Effector memory CD8-positive, alpha-beta T cell (primary cell): ENCODE measurements at regions not wholly inside any gene's neighbourhood (a gene's known extent, or its start where the extent isn't known, plus 50 kb on each side); places are given as distances from the start of the nearest gene placed in this dataset.
"Not testable (repeated sequence)": the region's sequence is repeated elsewhere in the genome, so short reads cannot be mapped to it uniquely, and the experiment has no call there.

ENCODE experiments used
- ATAC-seq: fragments of 150-1000 bp; cut with Tn5 transposase; replicated peaks from 2 replicates; pipeline ENCODE4 v1.10.0; 2021; ENCODE audit warnings: mild to moderate bottlenecking, moderate library complexity
- DNase-seq, 3 experiments: peaks; one replicate each; pipeline ENCODE4 v3.0.0; 2021
- H3K27ac Mint-ChIP-seq, 2 donors: one replicate each; pipeline ENCODE4 v1.8.0; 2022; ENCODE audit warnings: mild to moderate bottlenecking in 2 of 2, mixed read lengths in 2 of 2, moderate library complexity in 2 of 2
- H3K27me3 Mint-ChIP-seq, 2 donors: one replicate each; pipeline ENCODE4 v1.8.0; 2022; ENCODE audit warnings: mixed read lengths in 2 of 2
- H3K36me3 Mint-ChIP-seq: one replicate; pipeline ENCODE4 v1.8.0; 2022; ENCODE audit warnings: mild to moderate bottlenecking, moderate library complexity, mixed read lengths; ENCODE audit not compliant: insufficient read depth
- H3K4me1 Mint-ChIP-seq, 2 donors: one replicate each; pipeline ENCODE4 v1.8.0; 2022; ENCODE audit warnings: low read depth in 2 of 2, mixed read lengths in 2 of 2
- H3K4me3 Mint-ChIP-seq, 2 donors: one replicate each; pipeline ENCODE4 v1.8.0; 2022; ENCODE audit warnings: mild to moderate bottlenecking in 2 of 2, mixed read lengths in 2 of 2, moderate library complexity in 2 of 2
- H3K9me3 Mint-ChIP-seq, 2 donors: one replicate each; pipeline ENCODE4 v1.8.0; 2022; ENCODE audit warnings: mixed read lengths in 2 of 2

- DNase-seq, result no peak
- no peak for ATAC-seq
- H3K27me3 Mint-ChIP-seq, result no peaks in the 10 kb centered on the region
- H3K9me3 Mint-ChIP-seq, result no peaks in the 10 kb centered on the region
- H3K27ac Mint-ChIP-seq, result no peak overlapping the region
- H3K4me3 Mint-ChIP-seq, result no peak overlapping the region
- no peaks in the 10 kb centered on the region for H3K36me3 Mint-ChIP-seq
- no peaks in the 10 kb centered on the region for H3K4me1 Mint-ChIP-seq
These were observed 623.9 kb upstream of the CRIM1 start for GRCh38 chr2:35731674-35732073.

DNA sequence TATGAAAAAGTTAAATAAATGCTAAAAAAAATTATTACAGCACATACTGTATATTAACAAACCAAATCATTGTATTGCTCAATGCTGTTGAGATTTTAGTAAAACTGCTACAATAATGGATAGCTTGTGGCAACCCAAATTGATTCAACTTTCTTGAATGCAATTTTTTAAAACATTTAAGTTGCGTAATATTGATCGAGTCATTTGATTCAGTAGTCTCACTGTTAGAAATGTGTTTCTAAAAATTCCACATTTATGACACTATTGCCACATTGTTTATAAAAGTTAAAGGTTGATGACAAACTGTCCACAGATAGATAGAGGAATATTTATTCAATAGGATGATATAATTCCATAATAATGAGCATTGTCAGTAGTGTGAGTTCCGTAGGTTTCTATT, 640.7 kb upstream of the CRIM1 start:
- H3K9me3 Mint-ChIP-seq, result peaks cover under 1% of the 10 kb centered on the region in 2 donors
- DNase-seq, result no peak

DNA sequence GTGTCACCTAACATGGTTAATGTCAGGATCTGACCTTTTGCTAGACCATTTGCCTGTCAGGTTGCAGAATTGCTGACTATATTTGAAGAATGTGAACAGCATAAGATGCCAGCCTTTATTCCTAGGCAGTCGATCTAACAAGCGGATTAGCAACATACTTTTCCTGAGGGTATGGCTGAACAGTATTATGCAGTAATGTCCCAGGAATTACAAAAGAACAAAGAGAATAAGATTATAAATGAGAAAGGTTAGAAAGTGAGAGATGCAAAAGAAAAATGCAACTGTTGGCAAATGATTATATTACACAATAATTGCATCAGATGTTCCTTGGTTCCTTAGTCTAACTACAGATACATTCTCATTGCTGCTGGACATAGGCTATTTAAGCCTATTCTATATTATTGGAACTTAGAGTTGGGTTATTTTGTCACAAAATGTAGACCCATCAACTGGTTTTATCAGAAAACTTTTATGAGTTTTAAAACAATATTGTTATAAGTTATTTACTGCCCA, 647.1 kb upstream of the CRIM1 start:
- H3K4me3 Mint-ChIP-seq, result no peak overlapping the region
- H3K27ac Mint-ChIP-seq, result no peak overlapping the region
- H3K36me3 Mint-ChIP-seq, result no peaks in the 10 kb centered on the region
- no peaks in the 10 kb centered on the region for H3K9me3 Mint-ChIP-seq
- H3K27me3 Mint-ChIP-seq, result no peaks in the 10 kb centered on the region
- DNase-seq, result no peak
- ATAC-seq, result no peak
- H3K4me1 Mint-ChIP-seq, result no peaks in the 10 kb centered on the region

More for the DNA sequence above, 640.7 kb upstream of the CRIM1 start:
- Mint-ChIP-seq H3K27me3 (no peaks in the 10 kb centered on the region), H3K36me3 (no peaks in the 10 kb centered on the region), H3K27ac (no peak overlapping the region), H3K4me3 (no peak overlapping the region), H3K4me1 (no peaks in the 10 kb centered on the region)
- ATAC-seq, result no peak

DNA sequence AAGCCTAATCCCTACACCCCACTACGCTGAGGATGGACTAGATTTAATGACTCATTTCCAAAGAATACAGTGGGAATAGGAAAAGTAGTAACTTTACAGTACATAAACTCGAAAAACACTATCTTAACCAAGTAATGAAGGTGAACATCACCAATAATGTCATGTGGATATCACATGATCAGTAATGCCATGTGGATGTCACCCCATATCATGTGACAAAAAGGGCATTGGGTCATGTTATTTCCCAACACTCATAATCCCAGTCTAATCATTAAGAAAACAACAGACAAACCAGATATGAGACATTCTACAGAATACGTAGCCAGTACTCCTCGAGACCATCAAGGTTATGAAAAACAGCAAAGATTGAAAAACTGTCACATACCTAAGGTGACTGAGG, 667.3 kb upstream of the CRIM1 start:
- Mint-ChIP-seq H3K4me1 (no peaks in the 10 kb centered on the region), H3K27ac (no peak overlapping the region), H3K9me3 (no peaks in the 10 kb centered on the region), H3K36me3 (no peaks in the 10 kb centered on the region), H3K27me3 (no peaks in the 10 kb centered on the region), H3K4me3 (no peak overlapping the region)
- ATAC-seq (no peak), DNase-seq (no peak)

GRCh38 chr2:35651688-35652323, 703.8 kb upstream of the CRIM1 start:
- no peaks in the 10 kb centered on the region for H3K36me3 Mint-ChIP-seq
- H3K27ac Mint-ChIP-seq, result no peak overlapping the region
- DNase-seq, result no peak
- H3K9me3 Mint-ChIP-seq, result no peaks in the 10 kb centered on the region
- ATAC-seq, result no peak
- no peak overlapping the region for H3K4me3 Mint-ChIP-seq
- no peaks in the 10 kb centered on the region for H3K27me3 Mint-ChIP-seq
- no peaks in the 10 kb centered on the region for H3K4me1 Mint-ChIP-seq

DNA sequence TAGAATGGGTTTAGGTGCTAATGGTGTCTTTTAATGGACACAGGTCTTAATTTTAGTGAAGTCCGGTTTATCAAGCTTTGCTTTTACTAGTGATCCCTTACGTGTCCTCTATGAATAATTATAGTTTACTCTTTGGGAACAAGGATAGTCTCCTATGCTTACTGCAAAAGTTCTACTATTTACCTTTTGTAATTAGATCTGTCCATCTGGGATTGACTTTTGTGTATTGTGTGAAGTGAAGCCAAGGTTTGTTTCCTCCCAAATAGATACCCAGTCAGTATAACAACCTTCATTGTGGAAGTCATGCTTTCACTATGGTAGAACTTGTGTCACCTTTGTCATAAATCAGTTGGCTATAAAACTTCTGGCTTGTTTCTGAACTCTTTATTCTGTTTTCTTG, 740.9 kb upstream of the CRIM1 start:
- H3K9me3 Mint-ChIP-seq, result peaks cover 0 to 2% of the 10 kb centered on the region in 2 donors
- no peak overlapping the region for H3K4me3 Mint-ChIP-seq
- DNase-seq, result no peak
- no peaks in the 10 kb centered on the region for H3K36me3 Mint-ChIP-seq
- no peak for ATAC-seq
- H3K27ac Mint-ChIP-seq, result no peak overlapping the region
- no peaks in the 10 kb centered on the region for H3K27me3 Mint-ChIP-seq
- H3K4me1 Mint-ChIP-seq, result no peaks in the 10 kb centered on the region

DNA sequence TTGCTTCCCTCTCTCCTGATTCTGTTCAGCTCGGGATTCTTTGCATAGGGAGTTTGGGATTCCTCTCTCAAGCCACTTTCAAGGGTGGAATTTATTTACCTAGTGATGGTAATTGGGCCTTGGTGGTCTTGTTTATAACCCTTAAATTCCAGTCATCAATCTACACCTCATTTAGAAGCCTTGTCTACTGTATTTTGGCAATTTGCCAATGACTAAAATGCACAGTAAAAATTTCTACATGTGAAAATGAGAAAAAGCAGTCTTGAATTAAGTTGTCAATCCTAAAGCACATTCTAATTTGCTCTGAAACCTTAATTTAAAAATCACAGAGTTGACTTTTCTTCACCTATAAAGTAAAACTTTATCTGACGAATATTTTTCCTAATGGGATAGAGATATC, 749.2 kb upstream of the CRIM1 start:
- H3K9me3 Mint-ChIP-seq, result no peaks in the 10 kb centered on the region
- ATAC-seq (no peak), DNase-seq (no peak)
- H3K27ac Mint-ChIP-seq, result no peak overlapping the region
- H3K4me3 Mint-ChIP-seq, result no peak overlapping the region
- no peaks in the 10 kb centered on the region for H3K27me3 Mint-ChIP-seq
- H3K4me1 Mint-ChIP-seq, result no peaks in the 10 kb centered on the region
- no peaks in the 10 kb centered on the region for H3K36me3 Mint-ChIP-seq

DNA sequence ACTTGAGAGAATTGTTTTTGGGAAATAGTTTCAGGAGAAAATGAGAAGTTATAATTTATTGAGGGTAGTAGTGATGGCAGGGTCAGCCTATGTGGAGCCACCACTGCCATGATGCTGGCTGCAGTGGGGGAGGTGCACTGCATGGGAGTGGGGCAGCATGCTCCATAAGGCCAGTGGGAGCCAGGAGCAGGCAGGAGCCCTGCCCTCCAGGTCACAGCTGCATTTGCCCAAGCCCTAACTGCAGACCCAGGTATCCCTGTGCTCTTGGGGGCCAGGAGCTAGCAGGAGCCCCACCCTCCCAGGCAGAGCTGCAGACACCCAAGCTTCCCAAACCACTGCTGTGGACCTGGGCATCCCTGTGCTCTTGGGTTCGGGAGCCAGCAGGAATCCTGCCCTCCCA, 757.3 kb upstream of the CRIM1 start:
- Mint-ChIP-seq H3K36me3 (no peaks in the 10 kb centered on the region), H3K9me3 (peaks cover 0 to 2% of the 10 kb centered on the region in 2 donors), H3K27me3 (no peaks in the 10 kb centered on the region), H3K4me3 (no peak overlapping the region), H3K27ac (no peak overlapping the region), H3K4me1 (no peaks in the 10 kb centered on the region)
- no peak for ATAC-seq
- DNase-seq, result no peak

GRCh38 chr2:35591886-35592285, 763.7 kb upstream of the CRIM1 start:
- ATAC-seq (no peak), DNase-seq (no peak)
- no peaks in the 10 kb centered on the region for H3K36me3 Mint-ChIP-seq
- no peak overlapping the region for H3K27ac Mint-ChIP-seq
- no peaks in the 10 kb centered on the region for H3K27me3 Mint-ChIP-seq
- no peak overlapping the region for H3K4me3 Mint-ChIP-seq
- no peaks in the 10 kb centered on the region for H3K4me1 Mint-ChIP-seq
- peaks cover 0 to 3% of the 10 kb centered on the region in 2 donors for H3K9me3 Mint-ChIP-seq

DNA sequence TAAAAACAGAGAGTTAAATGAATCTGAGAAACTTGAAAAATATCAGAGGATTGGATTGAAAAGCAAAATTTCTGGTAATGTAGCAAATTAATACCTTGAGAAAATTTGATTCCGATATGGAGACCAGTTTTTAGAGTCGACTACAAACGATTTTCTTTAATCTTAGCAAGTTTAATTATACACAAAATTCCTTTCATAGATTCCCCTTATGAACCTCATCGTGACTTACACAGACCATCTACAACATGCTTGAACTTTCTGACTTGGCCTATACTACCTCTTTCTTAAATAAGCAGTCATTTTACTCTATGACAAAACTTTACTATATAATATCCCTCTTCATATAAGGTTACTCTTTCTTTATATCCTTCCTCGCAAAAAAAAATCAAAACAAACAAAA, 769.6 kb upstream of the CRIM1 start:
- Mint-ChIP-seq H3K36me3 (no peaks in the 10 kb centered on the region), H3K9me3 (peaks cover under 1 to 14% of the 10 kb centered on the region in 2 donors), H3K27ac (no peak overlapping the region), H3K4me1 (no peaks in the 10 kb centered on the region), H3K27me3 (no peaks in the 10 kb centered on the region), H3K4me3 (no peak overlapping the region)
- DNase-seq (no peak), ATAC-seq (no peak)

GRCh38 chr2:35582637-35583036, 772.9 kb upstream of the CRIM1 start:
- Mint-ChIP-seq H3K4me3 (no peak overlapping the region), H3K36me3 (no peaks in the 10 kb centered on the region), H3K4me1 (no peaks in the 10 kb centered on the region), H3K9me3 (peaks cover 2 to 14% of the 10 kb centered on the region in 2 donors), H3K27me3 (no peaks in the 10 kb centered on the region), H3K27ac (no peak overlapping the region)
- DNase-seq (no peak), ATAC-seq (no peak)

GRCh38 chr2:35580956-35581355, 774.6 kb upstream of the CRIM1 start:
- H3K27ac Mint-ChIP-seq, result no peak overlapping the region
- no peak for DNase-seq
- H3K4me3 Mint-ChIP-seq, result no peak overlapping the region
- H3K36me3 Mint-ChIP-seq, result no peaks in the 10 kb centered on the region
- peaks cover 1 to 2% of the 10 kb centered on the region in 2 donors for H3K9me3 Mint-ChIP-seq
- no peaks in the 10 kb centered on the region for H3K27me3 Mint-ChIP-seq
- no peaks in the 10 kb centered on the region for H3K4me1 Mint-ChIP-seq
- no peak for ATAC-seq

DNA sequence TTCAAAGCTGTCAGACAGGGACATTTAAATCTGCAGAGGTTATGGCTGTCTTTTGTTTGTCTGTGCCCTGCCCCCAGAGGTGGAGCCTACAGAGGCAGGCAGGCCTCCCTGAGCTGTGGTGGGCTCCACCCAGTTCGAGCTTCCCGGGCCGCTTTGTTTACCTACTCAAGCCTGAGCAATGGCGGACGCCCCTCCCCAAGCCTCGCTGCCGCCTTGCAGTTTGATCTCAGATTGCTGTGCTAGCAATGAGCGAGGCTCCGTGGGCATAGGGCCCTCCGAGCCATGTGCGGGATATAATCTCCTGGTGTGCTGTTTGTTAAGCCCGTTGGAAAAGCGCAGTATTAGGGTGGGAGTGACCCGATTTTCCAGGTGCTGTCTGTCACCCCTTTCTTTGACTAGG, 787.0 kb upstream of the CRIM1 start:
- not testable (repeated sequence) for H3K36me3 Mint-ChIP-seq, H3K4me3 Mint-ChIP-seq, H3K4me1 Mint-ChIP-seq, DNase-seq, H3K27ac Mint-ChIP-seq, H3K9me3 Mint-ChIP-seq, H3K27me3 Mint-ChIP-seq, ATAC-seq

- Mint-ChIP-seq H3K36me3 (no peaks in the 10 kb centered on the region), H3K27me3 (no peaks in the 10 kb centered on the region), H3K9me3 (peaks cover 0 to 1% of the 10 kb centered on the region in 2 donors), H3K4me1 (no peaks in the 10 kb centered on the region), H3K4me3 (no peak overlapping the region), H3K27ac (no peak overlapping the region)
- ATAC-seq (no peak), DNase-seq (no peak)
These were observed 793.1 kb upstream of the CRIM1 start for GRCh38 chr2:35562488-35562887.

DNA sequence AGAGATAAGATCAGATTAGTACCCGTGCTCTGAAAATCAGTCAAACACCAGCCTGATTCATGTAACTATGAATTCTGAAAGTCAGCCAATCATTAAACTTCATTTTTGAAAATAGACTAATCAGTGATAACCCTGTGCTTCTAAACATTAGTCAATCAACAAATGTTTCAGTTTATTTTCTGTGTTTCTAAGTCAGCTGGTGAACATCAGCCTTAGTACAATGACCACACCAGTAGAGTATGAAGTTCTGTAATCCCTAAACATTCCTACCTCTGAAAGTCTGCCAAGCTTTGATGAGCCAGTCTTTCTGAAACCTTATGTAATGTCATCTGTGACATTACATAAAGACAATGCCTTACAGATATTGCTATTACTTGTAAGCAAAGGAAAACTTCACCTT, 807.4 kb upstream of the CRIM1 start:
- H3K27me3 Mint-ChIP-seq, result no peaks in the 10 kb centered on the region
- H3K9me3 Mint-ChIP-seq, result no peaks in the 10 kb centered on the region
- H3K4me3 Mint-ChIP-seq, result no peak overlapping the region
- H3K36me3 Mint-ChIP-seq, result no peaks in the 10 kb centered on the region
- DNase-seq (no peak), ATAC-seq (no peak)
- H3K4me1 Mint-ChIP-seq, result no peaks in the 10 kb centered on the region
- no peak overlapping the region for H3K27ac Mint-ChIP-seq
